ENCODE measurements at regions not wholly inside any gene's neighbourhood (a gene's known extent, or its start where the extent isn't known, plus 50 kb on each side); places are given as distances from the start of the nearest gene placed in this dataset.

- TF ChIP-seq TAF1 (IDR thresholded peaks at IDR 0.05; ENCODE audit: borderline replicate concordance, low read depth, low read length), result no peak
- TF ChIP-seq POLR2A (IDR thresholded peaks at IDR 0.05; ENCODE audit: low read depth, low read length), result no peak
- no peak for TF ChIP-seq POLR2AphosphoS5 (IDR thresholded peaks at IDR 0.05; ENCODE audit: low read depth, low read length)
These were observed 163.6 kb upstream of the BMP4 start for GRCh38 chr14:54120260-54120659.

Measured in GM12892 (cell line).